ENCODE measurements at regions not wholly inside any gene's neighbourhood (a gene's known extent, or its start where the extent isn't known, plus 50 kb on each side); places are given as distances from the start of the nearest gene placed in this dataset.

DNA sequence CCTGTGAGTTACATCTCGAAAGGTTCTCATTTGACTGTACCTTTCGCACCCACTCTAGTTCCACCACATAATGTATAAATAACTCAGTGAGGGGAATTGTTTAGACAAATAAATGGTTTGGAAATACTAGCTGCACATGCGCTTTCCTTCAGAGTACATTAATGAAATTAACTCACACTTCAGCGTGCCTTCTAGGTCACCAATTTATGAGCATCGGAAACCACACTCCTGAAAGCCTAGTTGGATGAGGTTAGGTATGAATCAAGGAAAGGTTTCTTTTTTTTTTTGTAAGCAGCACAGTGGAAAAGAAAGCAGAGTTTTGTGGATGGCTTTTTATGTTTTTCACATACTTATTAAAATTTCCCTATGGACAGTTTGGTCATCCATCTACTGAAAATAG lies 247.8 kb upstream of the TCF21 start:
- no peak for DNase-seq
- Histone ChIP-seq H4K8ac (ENCODE audit: low read depth in 2 of 2, low read length in 2 of 2) (peak overlapping the region in 1 of 2 experiments; percentile 40; a peak in 2 of 4 replicates), H3K9me3 (ENCODE audit: control insufficient read depth, insufficient read depth, low read length) (peaks cover 4% of the 10 kb centered on the region; the same call in 1 of the 2 replicates), H4K20me1 (ENCODE audit: insufficient read depth, low read length) (no peaks in the 10 kb centered on the region), H3K56ac (ENCODE audit: extremely low read depth, insufficient read depth, low read length) (no peak overlapping the region), H3K4me2 (ENCODE audit: low read depth, low read length) (no peak overlapping the region), H3K36me3 (ENCODE audit: control insufficient read depth, insufficient read depth, low read length) (no peaks in the 10 kb centered on the region), H3K27me3 (ENCODE audit: control insufficient read depth, insufficient read depth, low read length) (no peaks in the 10 kb centered on the region), H2BK5ac (ENCODE audit: low read depth, low read length, poor library complexity, severe bottlenecking) (no peak overlapping the region), H3K9me1 (ENCODE audit: insufficient read depth, low read length) (peaks cover 7% of the 10 kb centered on the region), H3K14ac (replicated peaks; ENCODE audit: low read depth, low read length) (no peak overlapping the region), H2AK9ac (replicated peaks; ENCODE audit: low read depth, low read length, poor library complexity) (no peak overlapping the region), H2BK120ac (ENCODE audit: low read depth, low read length) (peak overlapping the region; percentile 55), H4K91ac (ENCODE audit: insufficient read depth, low read depth, low read length) (0 out of 2 replicates have a peak overlapping the region, but pooled peaks have one; percentile 50), H3K27ac (ENCODE audit: insufficient read depth, low read length) (no peak overlapping the region), H3K4me1 (ENCODE audit: control insufficient read depth, insufficient read depth, low read length) (peaks cover 19% of the 10 kb centered on the region), H2BK15ac (ENCODE audit: low read depth, low read length) (peak overlapping the region; percentile 50; the same call in 2 of the 3 replicates), H3K18ac (ENCODE audit: low read depth, low read length) (peak overlapping the region; percentile 71), H2BK20ac (ENCODE audit: low read depth, low read length) (peak overlapping the region; percentile 32; the same call in 1 of the 2 replicates), H2AFZ (replicated peaks; ENCODE audit: low read length, poor library complexity) (no peak overlapping the region), H3K79me1 (ENCODE audit: low read depth in 1 of 2, low read length in 2 of 2) (no peaks in the 10 kb centered on the region), H3K4ac (ENCODE audit: low read depth, low read length) (peak overlapping the region; percentile 63; the same call in 1 of the 2 replicates), H3K23ac (ENCODE audit: low read depth, low read length) (no peak overlapping the region), H4K5ac (ENCODE audit: low read depth, low read length) (peak overlapping the region; percentile 64; the same call in 1 of the 2 replicates), H3K9ac (ENCODE audit: low read depth, low read length) (no peak overlapping the region), H3K4me3 (ENCODE audit: insufficient read depth, low read depth, low read length) (no peak overlapping the region), H2AK5ac (ENCODE audit: low read depth, low read length) (peak overlapping the region; percentile 74)
- TF ChIP-seq, protein P1, sequence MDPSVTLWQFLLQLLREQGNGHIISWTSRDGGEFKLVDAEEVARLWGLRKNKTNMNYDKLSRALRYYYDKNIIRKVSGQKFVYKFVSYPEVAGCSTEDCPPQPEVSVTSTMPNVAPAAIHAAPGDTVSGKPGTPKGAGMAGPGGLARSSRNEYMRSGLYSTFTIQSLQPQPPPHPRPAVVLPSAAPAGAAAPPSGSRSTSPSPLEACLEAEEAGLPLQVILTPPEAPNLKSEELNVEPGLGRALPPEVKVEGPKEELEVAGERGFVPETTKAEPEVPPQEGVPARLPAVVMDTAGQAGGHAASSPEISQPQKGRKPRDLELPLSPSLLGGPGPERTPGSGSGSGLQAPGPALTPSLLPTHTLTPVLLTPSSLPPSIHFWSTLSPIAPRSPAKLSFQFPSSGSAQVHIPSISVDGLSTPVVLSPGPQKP (IDR thresholded peaks at IDR 0.05; ENCODE audit: borderline replicate concordance, low read depth, low read length) = no peak
- TF ChIP-seq POLR2A (IDR thresholded peaks at IDR 0.05; ENCODE audit: low read depth, low read length) (no peak), FOS (IDR thresholded peaks at IDR 0.05; ENCODE audit: low read depth, low read length) (no peak), SMC3 (IDR thresholded peaks at IDR 0.05; ENCODE audit: low read depth, low read length) (no peak)
- intact Hi-C loops (cut with micrococcal nuclease) (no loop called here), in situ Hi-C loops (cut with MboI; ENCODE audit: low sequenced_read_pairs) (no loop called here), dilution Hi-C loops (cut with HindIII; ENCODE audit: low sequenced_read_pairs, unreplicated experiment) (no loop called here)
- no peak for ATAC-seq (ENCODE audit: low read depth)
- no TSS peak for BruUV-seq (replicated peaks)
- WGBS, 2 experiments (ENCODE audit: extremely low coverage in 2 of 2, insufficient read length in 1 of 2) = no CpG with 5 or more reads among the region's 5 CpGs
- CTCF ChIA-PET = no interaction called here
- POLR2A ChIA-PET (ENCODE audit: unreplicated experiment) = no interaction called here

All from IMR-90 (cell line).